ENCODE measurements at regions not wholly inside any gene's neighbourhood (a gene's known extent, or its start where the extent isn't known, plus 50 kb on each side); places are given as distances from the start of the nearest gene placed in this dataset.

- TF ChIP-seq REST (IDR thresholded peaks at IDR 0.05; ENCODE audit: low read depth, low read length), result no peak
- no peak for TF ChIP-seq CTCF (IDR thresholded peaks at IDR 0.05)
These were observed 740.9 kb downstream of the FRK start (continued) for GRCh38 chr6:115319823-115320222.

GRCh38 chr6:115310156-115310555, 750.5 kb downstream of the FRK start:
- 48% methylated on average over 2 of the region's 6 CpGs for WGBS (ENCODE audit: low lambda C conversion rate)
- ChIA-PET CTCF (no interaction called here), POLR2A (no interaction called here)
- Histone ChIP-seq H3K4me2 (no peak overlapping the region), H2AFZ (ENCODE audit: low read depth) (no peak overlapping the region), H3F3A (replicated peaks; ENCODE audit: insufficient read depth) (no peaks in the 10 kb centered on the region), H3K9me2 (no peaks in the 10 kb centered on the region), H4K20me1 (ENCODE audit: insufficient read depth) (no peaks in the 10 kb centered on the region), H3K4me1 (ENCODE audit: control insufficient read depth in 1 of 2, insufficient read depth in 2 of 2, low read depth in 1 of 2, low read length in 1 of 2) (no peaks in the 10 kb centered on the region), H3K27me3 (ENCODE audit: insufficient read depth) (no peaks in the 10 kb centered on the region), H3K36me3 (replicated peaks in 1 of 2; ENCODE audit: control insufficient read depth in 1 of 2, insufficient read depth in 2 of 2, low read length in 1 of 2) (no peaks in the 10 kb centered on the region), H3K79me2 (ENCODE audit: insufficient read depth) (no peaks in the 10 kb centered on the region), H3K9ac (no peak overlapping the region), H3K9me3 (no peaks in the 10 kb centered on the region), H3K27ac (ENCODE audit: low read depth in 2 of 2, low read length in 1 of 2) (no peak overlapping the region), H3K4me3 (ENCODE audit: low read depth in 2 of 2, low read length in 1 of 2) (no peak overlapping the region)
- DNase-seq, result no peak
- TF ChIP-seq NRF1 (IDR thresholded peaks at IDR 0.05; ENCODE audit: low read depth, low read length) (no peak), CTCF (IDR thresholded peaks at IDR 0.05) (no peak), MXI1 (IDR thresholded peaks at IDR 0.05; ENCODE audit: low read depth, low read length) (no peak), RFX5 (IDR thresholded peaks at IDR 0.05; ENCODE audit: low read length) (no peak), SMC3 (IDR thresholded peaks at IDR 0.05; ENCODE audit: low read depth, low read length) (no peak), USF2 (IDR thresholded peaks at IDR 0.05; ENCODE audit: borderline replicate concordance, low read depth, low read length) (no peak), USF1 (IDR thresholded peaks at IDR 0.05; ENCODE audit: borderline replicate concordance, low read depth) (no peak), REST (IDR thresholded peaks at IDR 0.05; ENCODE audit: low read depth, low read length) (no peak)

Measured in SK-N-SH (cell line).